HEK293 (cell line): ENCODE measurements at regions not wholly inside any gene's neighbourhood (a gene's known extent, or its start where the extent isn't known, plus 50 kb on each side); places are given as distances from the start of the nearest gene placed in this dataset.

Experiments used
- CTCF ChIA-PET: fragments of 350-600 bp; formaldehyde crosslinking; extraction: SDS; loops from one replicate; lab custom pipeline; 2021; ENCODE audit warnings: antibody characterized with exemption; lab: Yijun Ruan, JAX
- POLR2A ChIA-PET: fragments of 300-600 bp; formaldehyde crosslinking; extraction: SDS; loops from one replicate; lab custom pipeline; 2020; ENCODE audit warnings: antibody characterized with exemption, inconsistent platforms; lab: Yijun Ruan, JAX
- H3K27ac ChIP-seq: fragments of 200-500 bp; sonication (Bioruptor generic); 2 replicates; pipeline ENCODE4 v1.5.1; 2014; ENCODE audit warnings: low read depth, low read length, control low read depth, inconsistent platforms; ENCODE audit errors: extremely low read depth
- H3K36me3 ChIP-seq, 2 experiments: fragments of 200-500 bp in 1 of 2; sonication (Bioruptor generic) in 1 of 2; 1 replicate in 1 of 2; 2 replicates in 1 of 2; pipeline ENCODE4 v1.5.1; 2014 to 2017; ENCODE audit warnings: inconsistent platforms in 2 of 2, low read length in 2 of 2; ENCODE audit not compliant: control insufficient read depth in 2 of 2, insufficient read depth in 1 of 2
- H3K4me1 ChIP-seq: fragments of 200-500 bp; sonication (Bioruptor generic); 2 replicates; pipeline ENCODE4 v1.5.1; 2014; ENCODE audit warnings: mild to moderate bottlenecking, low read length, inconsistent platforms; ENCODE audit not compliant: control insufficient read depth, insufficient read depth
- H3K4me3 ChIP-seq: 2 replicates; pipeline ENCODE4 v1.5.1; 2011; ENCODE audit warnings: low read depth, mild to moderate bottlenecking, control low read depth, low read length, moderate library complexity
- H3K9me3 ChIP-seq: fragments of 200-500 bp; sonication (Bioruptor generic); 2 replicates; pipeline ENCODE4 v1.5.1; 2014; ENCODE audit warnings: low read depth, low read length, inconsistent platforms; ENCODE audit not compliant: control insufficient read depth, insufficient read depth
- AEBP2 ChIP-seq: fragments of 450-650 bp; formaldehyde crosslinking; IDR thresholded peaks from 2 replicates; pipeline ENCODE4 v1.5.1; 2016; ENCODE audit warnings: missing biosample characterization, missing genetic modification characterization, borderline replicate concordance
- BCL11B ChIP-seq: fragments of 450-650 bp; formaldehyde crosslinking; IDR thresholded peaks from 2 replicates; pipeline ENCODE4 v1.5.1; 2016; ENCODE audit warnings: low read depth, missing biosample characterization, missing genetic modification characterization
- FEZF1 ChIP-seq: fragments of 450-650 bp; formaldehyde crosslinking; IDR thresholded peaks from 2 replicates; pipeline ENCODE4 v1.5.1; 2016; ENCODE audit warnings: missing biosample characterization, missing genetic modification characterization
- GLIS2 ChIP-seq: fragments of 450-650 bp; formaldehyde crosslinking; IDR thresholded peaks from 2 replicates; pipeline ENCODE4 v1.5.1; 2016; ENCODE audit warnings: missing biosample characterization, missing genetic modification characterization
- KLF17 ChIP-seq: fragments of 450-650 bp; formaldehyde crosslinking; IDR thresholded peaks from 2 replicates; pipeline ENCODE4 v1.5.1; 2016; ENCODE audit warnings: missing biosample characterization, missing genetic modification characterization
- OSR2 ChIP-seq: fragments of 450-650 bp; formaldehyde crosslinking; IDR thresholded peaks from 2 replicates; pipeline ENCODE4 v1.5.1; 2016; ENCODE audit warnings: missing biosample characterization, missing genetic modification characterization
- ZBTB21 ChIP-seq: fragments of 450-650 bp; formaldehyde crosslinking; IDR thresholded peaks from 2 replicates; pipeline ENCODE4 v1.5.1; 2017; ENCODE audit warnings: missing biosample characterization, missing genetic modification characterization
- ZBTB44 ChIP-seq: fragments of 450-650 bp; IDR thresholded peaks from 2 replicates; pipeline ENCODE4 v1.5.1; 2018; ENCODE audit warnings: missing biosample characterization, mild to moderate bottlenecking, missing genetic modification characterization
- ZBTB6 ChIP-seq: fragments of 450-650 bp; formaldehyde crosslinking; IDR thresholded peaks from 2 replicates; pipeline ENCODE4 v1.5.1; 2017; ENCODE audit warnings: missing biosample characterization, missing genetic modification characterization
- ZIC2 ChIP-seq: fragments of 450-650 bp; formaldehyde crosslinking; IDR thresholded peaks from 2 replicates; pipeline ENCODE4 v1.5.1; 2016; ENCODE audit warnings: missing biosample characterization, missing genetic modification characterization
- ZNF311 ChIP-seq: fragments of 450-650 bp; formaldehyde crosslinking; IDR thresholded peaks from 2 replicates; pipeline ENCODE4 v1.5.1; 2017; ENCODE audit warnings: missing biosample characterization, missing genetic modification characterization, borderline replicate concordance
- ZNF394 ChIP-seq: fragments of 450-650 bp; formaldehyde crosslinking; IDR thresholded peaks from 2 replicates; pipeline ENCODE4 v1.5.1; 2016; ENCODE audit warnings: missing biosample characterization, missing genetic modification characterization, mild to moderate bottlenecking, moderate library complexity, borderline replicate concordance
- ZNF416 ChIP-seq: fragments of 450-650 bp; formaldehyde crosslinking; IDR thresholded peaks from 2 replicates; pipeline ENCODE4 v1.5.1; 2016; ENCODE audit warnings: missing biosample characterization, missing genetic modification characterization
- ZNF449 ChIP-seq: fragments of 450-650 bp; formaldehyde crosslinking; IDR thresholded peaks from 2 replicates; pipeline ENCODE4 v1.5.1; 2017; ENCODE audit warnings: missing biosample characterization, mild to moderate bottlenecking, missing genetic modification characterization, moderate library complexity
- ZNF488 ChIP-seq: fragments of 450-650 bp; formaldehyde crosslinking; IDR thresholded peaks from 2 replicates; pipeline ENCODE4 v1.5.1; 2016; ENCODE audit warnings: missing biosample characterization, missing genetic modification characterization
- ZNF501 ChIP-seq: fragments of 450-650 bp; formaldehyde crosslinking; IDR thresholded peaks from 2 replicates; pipeline ENCODE4 v1.5.1; 2016; ENCODE audit warnings: missing biosample characterization, missing genetic modification characterization
- ZNF600 ChIP-seq: fragments of 450-650 bp; formaldehyde crosslinking; IDR thresholded peaks from 2 replicates; pipeline ENCODE4 v1.5.1; 2016; ENCODE audit warnings: missing biosample characterization, missing genetic modification characterization
- ZNF623 ChIP-seq: fragments of 450-650 bp; formaldehyde crosslinking; IDR thresholded peaks from 2 replicates; pipeline ENCODE4 v1.5.1; 2016; ENCODE audit warnings: missing biosample characterization, missing genetic modification characterization
- ZNF624 ChIP-seq: fragments of 450-650 bp; formaldehyde crosslinking; IDR thresholded peaks from 2 replicates; pipeline ENCODE4 v1.5.1; 2017; ENCODE audit warnings: missing biosample characterization, missing genetic modification characterization
- ZNF76 ChIP-seq: fragments of 450-650 bp; formaldehyde crosslinking; IDR thresholded peaks from 2 replicates; pipeline ENCODE4; 2016; ENCODE audit warnings: low read depth, missing biosample characterization, missing genetic modification characterization, borderline replicate concordance
- ZNF843 ChIP-seq: fragments of 450-650 bp; formaldehyde crosslinking; IDR thresholded peaks from 2 replicates; pipeline ENCODE4 v1.5.1; 2016; ENCODE audit warnings: missing biosample characterization, missing genetic modification characterization

GRCh38 chr3:41033956-41034519 lies 165.3 kb upstream of the CTNNB1 start:
- CTCF ChIA-PET: no interaction called here
- POLR2A ChIA-PET: no interaction called here
- no peak for TF ChIP-seq ZBTB6
- TF ChIP-seq ZIC2 (tag by site-specific recombination): peak; percentile 71
- Histone ChIP-seq H3K4me1 (no peaks in the 10 kb centered on the region), H3K27ac (no peak overlapping the region), H3K9me3 (no peaks in the 10 kb centered on the region), H3K36me3 (no peaks in the 10 kb centered on the region), H3K4me3 (no peak overlapping the region)

GRCh38 chr3:41035456-41036022 lies 163.8 kb upstream of the CTNNB1 start:
- no peak overlapping the region for H3K27ac ChIP-seq
- no peak for TF ChIP-seq ZIC2 (tag by site-specific recombination)
- no peak for TF ChIP-seq ZNF416 (tag by site-specific recombination)
- no peak for TF ChIP-seq ZBTB21 (tag by site-specific recombination)
- TF ChIP-seq ZNF311: no peak
- no peak for TF ChIP-seq ZBTB44 (tag by site-specific recombination)
- TF ChIP-seq ZNF600 (tag by site-specific recombination): no peak
- TF ChIP-seq ZNF501 (tag by site-specific recombination): no peak
- no peak for TF ChIP-seq ZNF624 (tag by site-specific recombination)
- no peak for TF ChIP-seq FEZF1 (tag by site-specific recombination)
- TF ChIP-seq KLF17: no peak
- TF ChIP-seq ZNF623 (tag by site-specific recombination): no peak
- TF ChIP-seq AEBP2 (tag by site-specific recombination): no peak
- TF ChIP-seq ZNF843 (tag by site-specific recombination): no peak
- no peak for TF ChIP-seq BCL11B
- no peak for TF ChIP-seq OSR2 (tag by site-specific recombination)
- TF ChIP-seq GLIS2 (tag by site-specific recombination): no peak
- TF ChIP-seq ZNF76 (tag by site-specific recombination): no peak
- no peak for TF ChIP-seq ZNF488 (tag by site-specific recombination)
- TF ChIP-seq ZNF449 (tag by site-specific recombination): no peak
- no peak for TF ChIP-seq ZNF394
- ChIA-PET POLR2A (no interaction called here), CTCF (interaction anchor here (0.6 to 0.7 kb wide), 2 partner anchors 39 to 113 kb away, joined by 3 read pairs; no protein-coding TSS in a partner anchor)
- no peak overlapping the region for H3K4me3 ChIP-seq
- no peaks in the 10 kb centered on the region for H3K9me3 ChIP-seq
- H3K36me3 ChIP-seq: no peaks in the 10 kb centered on the region
- no peaks in the 10 kb centered on the region for H3K4me1 ChIP-seq
